ENCODE measurements at regions not wholly inside any gene's neighbourhood (a gene's known extent, or its start where the extent isn't known, plus 50 kb on each side); places are given as distances from the start of the nearest gene placed in this dataset.

DNA sequence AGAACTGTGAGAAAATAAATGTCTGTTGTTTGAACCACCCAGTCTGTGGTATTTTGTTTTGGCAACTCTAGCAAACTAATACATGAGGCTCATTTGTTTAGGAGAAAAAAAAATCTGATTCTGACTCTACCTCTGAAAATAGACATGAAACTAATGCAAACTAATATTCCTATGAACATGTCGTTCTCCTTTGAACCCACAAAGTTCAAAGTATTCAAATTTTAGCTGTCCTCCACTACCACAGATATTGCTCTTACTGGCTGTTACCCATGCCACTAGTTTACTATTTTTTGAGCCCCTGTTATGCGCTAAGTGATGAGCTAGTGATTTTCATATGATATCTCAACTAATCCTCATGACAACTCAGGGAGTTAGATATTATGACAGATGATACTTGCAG is 58.8 kb upstream of the ZNF804B start:
- DNase-seq (ENCODE audit: low spot score in 2 of 2) (no peak), ATAC-seq (replicated peaks; ENCODE audit: extremely low read depth, poor library complexity, severe bottlenecking) (no peak)
- H3K4me3 Mint-ChIP-seq, result no peak overlapping the region
- no peaks in the 10 kb centered on the region for H3K4me1 Mint-ChIP-seq
- peaks cover 12% of the 10 kb centered on the region for H3K9me3 Mint-ChIP-seq
- no peak overlapping the region for H3K27ac Mint-ChIP-seq (ENCODE audit: low read depth)
- no peaks in the 10 kb centered on the region for H3K36me3 Mint-ChIP-seq (ENCODE audit: insufficient read depth)
- no peaks in the 10 kb centered on the region for H3K27me3 Mint-ChIP-seq

DNA sequence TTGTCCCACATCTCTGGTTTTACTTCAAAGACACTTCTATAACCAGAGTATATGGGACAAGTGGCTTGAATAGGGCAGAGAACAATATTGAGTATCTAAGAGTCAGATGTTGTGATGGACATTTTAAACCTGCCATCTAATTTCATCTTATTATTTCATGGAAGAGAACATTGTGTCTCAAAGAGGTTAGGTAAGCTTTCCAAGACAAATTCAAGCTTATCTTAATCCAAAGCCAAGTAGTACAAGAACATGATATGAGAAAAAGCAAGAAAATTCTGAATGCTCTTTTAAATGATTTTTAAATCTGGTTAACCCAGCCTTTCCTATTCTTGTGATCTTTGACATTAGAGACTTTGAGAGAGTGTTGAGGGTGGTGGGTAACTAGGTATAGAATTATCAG is 65.3 kb upstream of the ZNF804B start:
- Mint-ChIP-seq H3K4me1 (no peaks in the 10 kb centered on the region), H3K36me3 (ENCODE audit: insufficient read depth) (no peaks in the 10 kb centered on the region), H3K9me3 (no peaks in the 10 kb centered on the region), H3K27me3 (no peaks in the 10 kb centered on the region), H3K4me3 (no peak overlapping the region), H3K27ac (ENCODE audit: low read depth) (no peak overlapping the region)
- no peak for DNase-seq (ENCODE audit: low spot score in 2 of 2)
- no peak for ATAC-seq (replicated peaks; ENCODE audit: extremely low read depth, poor library complexity, severe bottlenecking)

DNA sequence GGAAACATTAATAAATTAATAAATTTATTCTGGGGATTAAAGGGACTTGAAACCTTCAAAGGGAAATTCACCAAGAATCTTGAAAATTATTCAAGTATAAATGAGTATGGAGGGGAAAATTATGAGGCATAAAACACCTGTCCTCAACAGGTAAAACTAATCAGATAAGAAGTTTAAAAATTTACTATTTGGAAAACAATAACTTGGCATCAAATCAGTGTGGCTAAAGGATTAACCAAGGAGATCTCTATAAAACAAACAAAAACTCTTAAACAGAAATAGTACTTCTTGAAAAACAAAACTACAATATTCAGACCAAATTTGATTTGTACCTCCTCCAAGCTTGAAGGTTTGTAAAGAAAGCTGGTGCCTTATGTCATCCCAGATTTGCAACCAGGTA is 66.4 kb upstream of the ZNF804B start:
- H3K27ac Mint-ChIP-seq (ENCODE audit: low read depth), result no peak overlapping the region
- no peaks in the 10 kb centered on the region for H3K27me3 Mint-ChIP-seq
- H3K9me3 Mint-ChIP-seq, result no peaks in the 10 kb centered on the region
- ATAC-seq (replicated peaks; ENCODE audit: extremely low read depth, poor library complexity, severe bottlenecking), result no peak
- no peak for DNase-seq (ENCODE audit: low spot score in 2 of 2)
- H3K36me3 Mint-ChIP-seq (ENCODE audit: insufficient read depth), result no peaks in the 10 kb centered on the region
- H3K4me1 Mint-ChIP-seq, result no peaks in the 10 kb centered on the region
- H3K4me3 Mint-ChIP-seq, result no peak overlapping the region

DNA sequence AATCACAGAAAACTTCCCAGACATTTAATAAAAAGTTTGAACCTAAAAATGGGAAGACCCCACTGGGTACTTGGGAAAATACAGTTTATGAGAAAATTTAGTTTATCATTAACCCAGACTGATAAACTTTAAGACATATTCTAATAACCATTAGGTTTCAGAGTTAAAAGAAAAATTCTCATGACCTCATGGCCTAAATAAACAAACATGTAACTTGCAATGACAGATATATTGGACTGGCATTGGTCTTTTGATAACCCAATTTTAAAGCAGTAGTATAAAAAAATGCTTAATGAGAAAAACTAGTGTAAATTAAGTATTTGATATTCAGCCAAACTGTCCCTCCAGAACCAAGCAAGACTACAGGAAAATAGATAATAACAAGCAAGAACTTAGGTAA is 67.0 kb upstream of the ZNF804B start:
- Mint-ChIP-seq H3K27ac (ENCODE audit: low read depth) (no peak overlapping the region), H3K9me3 (no peaks in the 10 kb centered on the region), H3K27me3 (no peaks in the 10 kb centered on the region), H3K36me3 (ENCODE audit: insufficient read depth) (no peaks in the 10 kb centered on the region), H3K4me1 (no peaks in the 10 kb centered on the region), H3K4me3 (no peak overlapping the region)
- ATAC-seq (replicated peaks; ENCODE audit: extremely low read depth, poor library complexity, severe bottlenecking) (no peak), DNase-seq (ENCODE audit: low spot score in 2 of 2) (no peak)

DNA sequence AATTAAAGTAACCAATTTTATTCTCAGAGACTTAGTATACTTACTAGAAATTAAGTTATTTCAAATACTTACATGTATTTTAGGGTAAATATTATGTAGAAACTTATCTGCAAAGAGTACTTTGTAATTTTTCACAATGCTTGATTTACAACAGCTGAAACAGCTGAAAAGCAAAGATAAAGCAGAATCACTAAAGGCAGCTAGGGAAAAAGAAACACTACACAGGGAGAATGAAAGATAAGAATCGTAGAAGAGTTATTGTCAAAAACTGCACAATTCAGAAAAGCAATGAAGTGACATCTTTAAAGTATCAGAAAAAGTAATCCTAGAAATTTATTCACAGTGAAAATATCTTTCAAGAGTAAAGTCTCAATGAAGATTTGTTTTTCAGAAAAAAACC is 69.7 kb upstream of the ZNF804B start:
- no peaks in the 10 kb centered on the region for H3K36me3 Mint-ChIP-seq (ENCODE audit: insufficient read depth)
- ATAC-seq (replicated peaks; ENCODE audit: extremely low read depth, poor library complexity, severe bottlenecking) (no peak), DNase-seq (ENCODE audit: low spot score in 2 of 2) (no peak)
- no peak overlapping the region for H3K27ac Mint-ChIP-seq (ENCODE audit: low read depth)
- no peaks in the 10 kb centered on the region for H3K4me1 Mint-ChIP-seq
- H3K27me3 Mint-ChIP-seq, result no peaks in the 10 kb centered on the region
- H3K9me3 Mint-ChIP-seq, result peaks cover 6% of the 10 kb centered on the region
- no peak overlapping the region for H3K4me3 Mint-ChIP-seq

DNA sequence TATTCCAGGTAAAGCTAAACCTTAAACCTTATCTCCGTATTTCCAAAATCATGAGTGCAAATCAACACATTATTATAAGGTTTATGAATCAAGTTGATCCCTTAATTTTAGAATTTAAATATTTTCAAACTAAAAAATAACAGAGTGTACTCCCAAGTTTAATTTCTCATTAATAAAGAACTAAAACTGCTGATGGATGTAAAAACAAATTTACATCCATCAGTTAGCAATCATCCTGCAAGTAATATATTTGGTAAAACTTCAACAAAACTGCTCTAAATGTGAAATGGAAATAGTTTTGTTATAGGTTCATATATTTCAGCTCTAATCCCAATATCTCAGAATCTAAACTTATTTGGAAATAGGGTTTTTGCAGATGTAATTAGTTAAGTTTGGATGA is 71.3 kb upstream of the ZNF804B start:
- no peaks in the 10 kb centered on the region for H3K36me3 Mint-ChIP-seq (ENCODE audit: insufficient read depth)
- DNase-seq (ENCODE audit: low spot score in 2 of 2) (no peak), ATAC-seq (replicated peaks; ENCODE audit: extremely low read depth, poor library complexity, severe bottlenecking) (no peak)
- no peak overlapping the region for H3K27ac Mint-ChIP-seq (ENCODE audit: low read depth)
- H3K4me1 Mint-ChIP-seq, result no peaks in the 10 kb centered on the region
- peaks cover 6% of the 10 kb centered on the region for H3K9me3 Mint-ChIP-seq
- H3K27me3 Mint-ChIP-seq, result no peaks in the 10 kb centered on the region
- H3K4me3 Mint-ChIP-seq, result no peak overlapping the region

DNA sequence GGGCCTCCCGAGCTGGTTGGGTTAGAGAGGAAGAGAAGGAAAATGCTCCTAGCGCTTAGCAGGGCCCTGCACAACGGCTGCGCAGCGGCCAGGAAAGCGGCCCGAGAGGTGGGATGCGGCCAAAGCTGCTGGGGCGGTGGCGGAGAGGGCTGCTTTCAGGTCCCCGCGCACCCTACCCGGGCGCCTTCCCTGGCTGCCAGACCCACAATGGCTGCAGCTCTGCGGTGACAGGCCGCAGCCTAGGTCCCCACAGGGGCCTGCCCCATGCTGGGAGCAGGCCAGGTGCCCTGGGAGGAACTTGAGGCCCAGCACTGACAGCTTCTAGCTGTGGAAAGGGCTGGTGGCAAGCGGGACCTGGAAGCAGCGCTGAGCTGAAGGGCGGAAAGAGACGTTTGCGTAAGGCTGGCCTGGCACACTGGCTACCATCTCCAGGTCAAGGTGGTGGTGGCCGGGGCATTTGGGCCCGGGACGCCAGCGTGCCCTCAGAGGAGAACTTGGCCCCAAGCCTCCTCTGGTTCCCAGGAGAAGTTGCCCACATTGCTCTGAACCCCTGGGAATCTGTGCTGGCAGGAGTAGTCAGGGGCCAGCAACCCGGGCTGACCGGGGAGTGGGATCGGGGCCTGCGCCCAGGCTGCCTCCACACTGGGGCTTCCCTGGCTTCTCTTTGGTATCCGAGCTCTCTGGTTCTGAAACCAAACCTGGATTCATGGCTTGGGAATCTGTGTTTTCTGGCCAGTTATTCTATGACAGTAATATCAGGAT is 72.9 kb upstream of the ZNF804B start:
- peaks cover 6% of the 10 kb centered on the region for H3K9me3 Mint-ChIP-seq
- no peaks in the 10 kb centered on the region for H3K36me3 Mint-ChIP-seq (ENCODE audit: insufficient read depth)
- H3K27me3 Mint-ChIP-seq, result no peaks in the 10 kb centered on the region
- H3K27ac Mint-ChIP-seq (ENCODE audit: low read depth), result no peak overlapping the region
- H3K4me3 Mint-ChIP-seq, result no peak overlapping the region
- DNase-seq (ENCODE audit: low spot score in 2 of 2), result no peak
- ATAC-seq (replicated peaks; ENCODE audit: extremely low read depth, poor library complexity, severe bottlenecking), result no peak
- no peaks in the 10 kb centered on the region for H3K4me1 Mint-ChIP-seq

DNA sequence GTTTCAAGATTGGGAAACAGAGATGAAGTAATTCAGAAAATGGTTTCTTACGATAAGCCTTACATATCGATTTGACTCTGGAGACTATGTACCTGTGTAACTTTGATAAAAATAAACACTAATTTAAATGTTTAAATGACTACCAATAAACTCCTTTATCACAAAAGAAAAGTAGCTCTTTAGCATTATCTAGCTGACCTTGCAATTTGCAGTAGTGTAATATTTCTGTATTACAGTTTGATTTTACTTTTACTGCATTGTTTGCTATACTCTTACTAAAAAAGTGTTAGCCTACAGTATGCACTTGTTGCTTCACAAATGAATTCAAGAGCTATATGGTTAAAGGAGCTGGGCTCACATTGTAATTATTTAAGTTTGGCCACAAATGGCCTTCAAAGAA is 77.8 kb upstream of the ZNF804B start:
- H3K27me3 Mint-ChIP-seq, result no peaks in the 10 kb centered on the region
- no peak for DNase-seq (ENCODE audit: low spot score in 2 of 2)
- ATAC-seq (replicated peaks; ENCODE audit: extremely low read depth, poor library complexity, severe bottlenecking), result no peak
- H3K9me3 Mint-ChIP-seq, result peaks cover 16% of the 10 kb centered on the region
- H3K4me1 Mint-ChIP-seq, result no peaks in the 10 kb centered on the region
- no peak overlapping the region for H3K27ac Mint-ChIP-seq (ENCODE audit: low read depth)
- no peaks in the 10 kb centered on the region for H3K36me3 Mint-ChIP-seq (ENCODE audit: insufficient read depth)
- H3K4me3 Mint-ChIP-seq, result no peak overlapping the region

DNA sequence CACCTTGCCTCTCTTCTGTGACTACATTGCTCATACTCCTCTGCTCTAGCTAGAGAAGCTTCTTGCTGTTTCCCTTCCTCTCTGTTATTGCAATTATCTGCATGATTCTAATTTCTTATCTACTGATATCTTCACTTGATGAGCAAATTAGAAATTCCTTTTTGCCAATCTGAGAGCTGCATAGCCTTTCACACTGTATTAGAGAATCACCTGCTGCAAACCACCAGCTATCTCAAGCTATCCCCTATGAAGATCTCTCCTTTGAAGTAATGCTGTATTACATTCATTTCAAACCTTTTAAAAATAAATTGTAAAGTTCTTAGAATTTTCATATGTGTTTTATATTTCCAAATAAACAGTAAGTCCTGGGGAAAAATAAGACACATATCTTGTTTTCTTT is 89.0 kb upstream of the ZNF804B start:
- Mint-ChIP-seq H3K27me3 (no peaks in the 10 kb centered on the region), H3K27ac (ENCODE audit: low read depth) (no peak overlapping the region), H3K9me3 (peaks cover 16% of the 10 kb centered on the region), H3K4me1 (no peaks in the 10 kb centered on the region), H3K36me3 (ENCODE audit: insufficient read depth) (no peaks in the 10 kb centered on the region), H3K4me3 (no peak overlapping the region)
- ATAC-seq (replicated peaks; ENCODE audit: extremely low read depth, poor library complexity, severe bottlenecking) (no peak), DNase-seq (ENCODE audit: low spot score in 2 of 2) (no peak)

DNA sequence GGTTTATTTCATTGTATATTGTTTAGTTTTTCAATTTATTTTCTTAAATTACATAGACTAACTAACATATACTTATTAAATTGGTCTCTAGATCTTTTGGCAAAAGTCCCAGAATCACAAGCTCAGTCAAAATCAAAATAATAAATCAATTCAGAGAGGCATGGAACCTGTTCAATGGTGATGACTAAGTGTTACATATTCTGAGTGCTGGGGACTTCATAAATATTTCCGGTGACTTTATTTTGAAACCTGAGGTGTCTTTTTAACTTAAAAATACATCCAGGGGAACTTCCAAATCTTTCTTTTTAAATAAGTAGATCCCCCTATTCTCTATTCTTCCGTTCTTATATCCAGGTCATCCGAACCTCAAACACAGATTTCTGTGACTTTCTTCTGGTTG is 89.6 kb upstream of the ZNF804B start:
- DNase-seq (ENCODE audit: low spot score in 2 of 2) (no peak), ATAC-seq (replicated peaks; ENCODE audit: extremely low read depth, poor library complexity, severe bottlenecking) (no peak)
- Mint-ChIP-seq H3K9me3 (peaks cover 16% of the 10 kb centered on the region), H3K36me3 (ENCODE audit: insufficient read depth) (no peaks in the 10 kb centered on the region), H3K27me3 (no peaks in the 10 kb centered on the region), H3K27ac (ENCODE audit: low read depth) (no peak overlapping the region), H3K4me1 (no peaks in the 10 kb centered on the region), H3K4me3 (no peak overlapping the region)

DNA sequence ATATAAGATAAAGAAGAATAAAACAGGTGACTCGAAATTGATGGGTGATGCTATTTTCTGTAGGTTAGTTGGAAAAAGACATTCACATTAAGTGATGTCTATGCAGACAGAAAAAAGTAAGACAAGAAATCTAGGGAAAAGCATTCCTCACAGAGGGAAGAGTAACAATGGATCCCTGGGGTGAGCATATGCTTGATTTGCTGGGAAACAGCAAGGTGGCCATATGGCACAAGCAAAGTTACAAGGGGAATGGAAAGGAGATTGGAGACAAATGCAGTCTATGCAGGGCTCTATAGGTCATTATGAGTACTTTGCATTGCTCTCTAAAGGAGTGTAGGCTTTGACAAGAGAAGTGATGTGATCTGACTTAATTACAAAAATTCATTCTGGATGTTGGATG is 90.9 kb upstream of the ZNF804B start:
- H3K36me3 Mint-ChIP-seq (ENCODE audit: insufficient read depth), result no peaks in the 10 kb centered on the region
- DNase-seq (ENCODE audit: low spot score in 2 of 2) (no peak), ATAC-seq (replicated peaks; ENCODE audit: extremely low read depth, poor library complexity, severe bottlenecking) (no peak)
- H3K9me3 Mint-ChIP-seq, result peaks cover 16% of the 10 kb centered on the region
- H3K27me3 Mint-ChIP-seq, result no peaks in the 10 kb centered on the region
- H3K27ac Mint-ChIP-seq (ENCODE audit: low read depth), result no peak overlapping the region
- no peak overlapping the region for H3K4me3 Mint-ChIP-seq
- no peaks in the 10 kb centered on the region for H3K4me1 Mint-ChIP-seq

DNA sequence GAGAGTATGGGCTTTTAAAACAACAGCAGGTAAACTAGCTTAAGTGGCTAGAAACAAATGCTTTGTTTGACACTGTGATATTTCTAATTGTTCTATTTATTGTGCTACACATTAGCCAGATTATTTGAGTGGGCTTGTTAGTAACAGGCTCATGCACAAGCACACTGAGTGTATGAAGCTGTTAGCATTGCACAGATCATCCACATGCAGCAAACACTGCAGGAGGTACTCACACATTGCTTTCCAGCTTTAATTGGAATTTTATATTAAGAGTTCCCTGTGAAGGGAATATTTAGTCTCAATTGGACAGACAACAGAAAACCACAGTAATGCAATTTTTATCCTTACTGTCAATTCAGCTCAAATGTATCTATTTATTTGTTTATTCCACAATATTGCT is 92.9 kb upstream of the ZNF804B start:
- ATAC-seq (replicated peaks; ENCODE audit: extremely low read depth, poor library complexity, severe bottlenecking), result no peak

DNA sequence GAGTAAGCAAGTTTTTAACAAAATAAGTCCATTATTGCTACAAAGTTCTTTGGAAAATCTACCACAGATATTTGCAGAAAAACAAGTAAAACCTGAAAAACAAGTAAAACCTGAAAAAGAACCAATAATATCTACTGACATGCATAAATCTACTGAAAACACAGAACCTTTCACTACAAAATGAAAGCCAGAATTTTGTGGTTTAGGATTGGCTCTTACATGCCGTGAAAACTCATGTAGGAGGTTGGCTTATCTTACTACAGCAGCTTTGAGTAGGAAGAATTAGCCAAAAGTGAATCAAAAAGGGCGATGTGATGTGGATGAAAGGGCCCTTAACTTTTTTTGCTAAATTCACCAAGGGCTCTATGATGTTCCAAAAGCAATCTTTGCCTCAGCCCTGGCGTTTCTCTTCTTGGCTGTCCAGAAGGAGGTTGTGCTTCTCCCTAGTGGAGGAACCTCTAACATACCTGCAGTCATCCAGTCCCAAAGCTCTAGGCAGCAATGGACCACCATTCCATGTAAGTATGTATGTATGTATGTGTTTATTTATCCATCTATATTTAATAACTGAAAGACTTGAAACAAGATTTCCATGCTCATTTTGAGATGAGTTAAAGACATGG is 93.5 kb upstream of the ZNF804B start:
- DNase-seq (ENCODE audit: low spot score in 2 of 2) (no peak), ATAC-seq (replicated peaks; ENCODE audit: extremely low read depth, poor library complexity, severe bottlenecking) (no peak)
- H3K36me3 Mint-ChIP-seq (ENCODE audit: insufficient read depth), result no peaks in the 10 kb centered on the region
- no peak overlapping the region for H3K27ac Mint-ChIP-seq (ENCODE audit: low read depth)
- H3K9me3 Mint-ChIP-seq, result peaks cover 10% of the 10 kb centered on the region
- no peaks in the 10 kb centered on the region for H3K4me1 Mint-ChIP-seq
- no peaks in the 10 kb centered on the region for H3K27me3 Mint-ChIP-seq
- no peak overlapping the region for H3K4me3 Mint-ChIP-seq

More for the DNA sequence above, 92.9 kb upstream of the ZNF804B start:
- no peak for DNase-seq (ENCODE audit: low spot score in 2 of 2)
- H3K9me3 Mint-ChIP-seq, result peaks cover 10% of the 10 kb centered on the region
- H3K27me3 Mint-ChIP-seq, result no peaks in the 10 kb centered on the region
- no peak overlapping the region for H3K27ac Mint-ChIP-seq (ENCODE audit: low read depth)
- H3K4me1 Mint-ChIP-seq, result no peaks in the 10 kb centered on the region
- H3K36me3 Mint-ChIP-seq (ENCODE audit: insufficient read depth), result no peaks in the 10 kb centered on the region
- H3K4me3 Mint-ChIP-seq, result no peak overlapping the region
